Calu3 (cell line): ENCODE measurements at regions not wholly inside any gene's neighbourhood (a gene's known extent, or its start where the extent isn't known, plus 50 kb on each side); places are given as distances from the start of the nearest gene placed in this dataset.

Experiments
- BruUV-seq: library from RNA; stranded (reverse); fragments of 400-500 nt; replicated peaks from 2 replicates; lab custom pipeline; 2021; lab: Mats Ljungman, UMichigan
- CTCF ChIA-PET: fragments of 300-600 bp; sonication (Branson Sonifier 250); formaldehyde crosslinking; loops from one replicate; lab custom pipeline; 2022; ENCODE audit warnings: antibody characterized with exemption; lab: Charles Lee
- DNase-seq: peaks from one replicate; pipeline ENCODE4 v3.0.0; 2022
- H3K27ac Mint-ChIP-seq: one replicate; pipeline ENCODE4 v1.8.0; 2022; ENCODE audit warnings: mixed read lengths; ENCODE audit not compliant: unreplicated experiment
- H3K27me3 Mint-ChIP-seq: one replicate; pipeline ENCODE4 v1.8.0; 2022; ENCODE audit warnings: mixed read lengths; ENCODE audit not compliant: unreplicated experiment
- H3K36me3 Mint-ChIP-seq: one replicate; pipeline ENCODE4 v1.8.0; 2022; ENCODE audit warnings: mild to moderate bottlenecking, moderate library complexity, mixed read lengths; ENCODE audit not compliant: insufficient read depth, unreplicated experiment
- H3K4me1 Mint-ChIP-seq: one replicate; pipeline ENCODE4 v1.8.0; 2022; ENCODE audit warnings: mild to moderate bottlenecking, low read depth, mixed read lengths; ENCODE audit not compliant: unreplicated experiment
- H3K4me3 Mint-ChIP-seq: one replicate; pipeline ENCODE4 v1.8.0; 2022; ENCODE audit warnings: mild to moderate bottlenecking, low read depth, moderate library complexity, mixed read lengths; ENCODE audit not compliant: unreplicated experiment
- H3K9me3 Mint-ChIP-seq: one replicate; pipeline ENCODE4 v1.8.0; 2022; ENCODE audit warnings: low read depth, mixed read lengths; ENCODE audit not compliant: unreplicated experiment
- intact Hi-C: fragments of 100-400 bp; cut with micrococcal nuclease; formaldehyde crosslinking; loops from one replicate; pipeline ENCODE4 v1.10.0; 2022; ENCODE audit not compliant: unreplicated experiment
- TF ChIP-seq, protein P1 (sequence below): fragments of 200-600 bp; IDR thresholded peaks from one replicate; pipeline ENCODE4 v1.8.0; 2022; ENCODE audit warnings: antibody characterized with exemption; ENCODE audit not compliant: unreplicated experiment

- no peak for DNase-seq
- Mint-ChIP-seq H3K4me3 (no peak overlapping the region), H3K27me3 (peaks cover 3% of the 10 kb centered on the region), H3K27ac (no peak overlapping the region), H3K36me3 (peaks cover 5% of the 10 kb centered on the region), H3K9me3 (no peaks in the 10 kb centered on the region), H3K4me1 (peaks cover 36% of the 10 kb centered on the region)
- CTCF ChIA-PET = interaction anchor here (0.5 kb wide), 1 partner anchor 81 kb away, joined by 3 read pairs; no protein-coding TSS in a partner anchor
- intact Hi-C loops = no loop called here
- TF ChIP-seq, protein P1, sequence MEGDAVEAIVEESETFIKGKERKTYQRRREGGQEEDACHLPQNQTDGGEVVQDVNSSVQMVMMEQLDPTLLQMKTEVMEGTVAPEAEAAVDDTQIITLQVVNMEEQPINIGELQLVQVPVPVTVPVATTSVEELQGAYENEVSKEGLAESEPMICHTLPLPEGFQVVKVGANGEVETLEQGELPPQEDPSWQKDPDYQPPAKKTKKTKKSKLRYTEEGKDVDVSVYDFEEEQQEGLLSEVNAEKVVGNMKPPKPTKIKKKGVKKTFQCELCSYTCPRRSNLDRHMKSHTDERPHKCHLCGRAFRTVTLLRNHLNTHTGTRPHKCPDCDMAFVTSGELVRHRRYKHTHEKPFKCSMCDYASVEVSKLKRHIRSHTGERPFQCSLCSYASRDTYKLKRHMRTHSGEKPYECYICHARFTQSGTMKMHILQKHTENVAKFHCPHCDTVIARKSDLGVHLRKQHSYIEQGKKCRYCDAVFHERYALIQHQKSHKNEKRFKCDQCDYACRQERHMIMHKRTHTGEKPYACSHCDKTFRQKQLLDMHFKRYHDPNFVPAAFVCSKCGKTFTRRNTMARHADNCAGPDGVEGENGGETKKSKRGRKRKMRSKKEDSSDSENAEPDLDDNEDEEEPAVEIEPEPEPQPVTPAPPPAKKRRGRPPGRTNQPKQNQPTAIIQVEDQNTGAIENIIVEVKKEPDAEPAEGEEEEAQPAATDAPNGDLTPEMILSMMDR = no peak
- no TSS peak for BruUV-seq
Measured at GRCh38 chr12:107352347-107353081, 259.2 kb upstream of the CRY1 start.

DNA sequence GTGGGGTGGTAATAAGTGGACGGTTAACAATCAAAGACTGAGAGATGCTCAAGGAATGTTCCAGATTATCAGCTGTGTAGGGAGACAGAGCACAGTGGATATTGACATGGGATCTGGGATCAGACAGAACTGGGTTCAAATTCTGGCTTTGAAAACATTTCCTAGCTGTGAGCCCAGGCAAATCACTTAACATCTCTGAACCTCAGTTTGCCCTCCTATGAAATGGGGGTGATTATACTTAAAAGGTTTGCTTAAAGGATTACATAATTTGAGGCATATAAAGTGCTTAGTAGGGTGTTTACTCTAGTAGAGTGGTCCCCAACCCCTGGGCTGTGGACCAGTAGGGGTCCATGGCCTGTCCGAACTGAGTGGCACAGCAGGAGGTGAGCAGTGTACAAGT lies 260.0 kb upstream of the CRY1 start:
- intact Hi-C loops = no loop called here
- no peak overlapping the region for H3K4me3 Mint-ChIP-seq
- peaks cover 5% of the 10 kb centered on the region for H3K36me3 Mint-ChIP-seq
- peaks cover 28% of the 10 kb centered on the region for H3K4me1 Mint-ChIP-seq
- no peak for DNase-seq
- BruUV-seq = no TSS peak
- peaks cover 11% of the 10 kb centered on the region for H3K27me3 Mint-ChIP-seq
- H3K27ac Mint-ChIP-seq = no peak overlapping the region
- TF ChIP-seq, protein P1 = no peak
- H3K9me3 Mint-ChIP-seq = no peaks in the 10 kb centered on the region
- CTCF ChIA-PET = interaction anchor here (0.6 kb wide), 1 partner anchor 92 kb away, joined by 3 read pairs; no protein-coding TSS in a partner anchor

DNA sequence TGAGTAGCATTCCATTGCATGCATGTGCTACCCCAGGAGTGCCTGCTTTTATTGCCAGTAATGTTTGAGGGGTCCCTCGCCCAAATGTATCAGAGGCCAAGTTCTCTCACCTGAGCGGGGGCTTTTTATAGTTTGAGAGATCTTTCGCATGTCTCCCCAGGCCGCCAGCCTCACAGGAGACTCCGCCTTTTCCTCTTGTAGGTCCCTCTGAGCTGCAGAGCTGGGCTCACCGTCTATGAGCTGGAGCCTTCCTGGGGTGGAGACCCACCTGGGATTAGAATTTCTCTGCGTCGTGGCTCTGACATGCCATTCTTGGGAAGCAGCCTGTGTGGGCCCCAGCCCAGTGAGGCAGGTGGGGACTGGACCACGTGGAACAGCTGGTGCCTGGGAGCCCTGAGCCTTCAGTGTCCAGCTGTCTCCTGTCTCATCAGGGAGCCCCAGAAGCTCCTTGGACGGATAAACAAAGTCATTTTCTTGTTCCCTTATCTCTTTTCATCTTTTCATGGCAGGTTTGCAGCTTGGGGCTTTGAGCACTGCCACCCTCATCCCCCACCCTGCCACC lies 261.7 kb upstream of the CRY1 start:
- H3K4me3 Mint-ChIP-seq = no peak overlapping the region
- intact Hi-C loops = no loop called here
- no peak for DNase-seq
- peaks cover 29% of the 10 kb centered on the region for H3K27me3 Mint-ChIP-seq
- H3K4me1 Mint-ChIP-seq = peaks cover 14% of the 10 kb centered on the region
- TF ChIP-seq, protein P1 = no peak
- no TSS peak for BruUV-seq
- no peak overlapping the region for H3K27ac Mint-ChIP-seq
- H3K36me3 Mint-ChIP-seq = no peaks in the 10 kb centered on the region
- CTCF ChIA-PET = interaction anchor here (0.5 kb wide), 1 partner anchor 15 kb away, joined by 4 read pairs; no protein-coding TSS in a partner anchor
- no peaks in the 10 kb centered on the region for H3K9me3 Mint-ChIP-seq

GRCh38 chr12:107355612-107356011 lies 262.3 kb upstream of the CRY1 start:
- no TSS peak for BruUV-seq
- Mint-ChIP-seq H3K27me3 (peaks cover 34% of the 10 kb centered on the region), H3K27ac (no peak overlapping the region), H3K4me1 (peaks cover 14% of the 10 kb centered on the region), H3K36me3 (no peaks in the 10 kb centered on the region), H3K4me3 (no peak overlapping the region), H3K9me3 (no peaks in the 10 kb centered on the region)
- CTCF ChIA-PET = no interaction called here
- TF ChIP-seq, protein P1 = no peak
- intact Hi-C loops = no loop called here
- no peak for DNase-seq
